GM12864 (cell line): ENCODE measurements at regions not wholly inside any gene's neighbourhood (a gene's known extent, or its start where the extent isn't known, plus 50 kb on each side); places are given as distances from the start of the nearest gene placed in this dataset.

Source experiments
- DNase-seq: peaks from one replicate; pipeline ENCODE4 v3.0.0-alpha.2; 2011; ENCODE audit warnings: low read depth
- H3K4me3 ChIP-seq: 2 replicates; pipeline ENCODE4 v1.5.1; 2011; ENCODE audit warnings: mild to moderate bottlenecking, low read depth, low read length, control low read depth
- CTCF ChIP-seq: IDR thresholded peaks from 2 replicates; pipeline ENCODE4 v1.5.1; 2011; ENCODE audit warnings: low read depth, mild to moderate bottlenecking, moderate library complexity, low read length, control low read depth, inconsistent platforms; ENCODE audit errors: missing control alignments

- no peak overlapping the region for H3K4me3 ChIP-seq
- no peak for DNase-seq
- TF ChIP-seq CTCF = no peak
Observed at GRCh38 chr11:106152013-106152412, 74.6 kb downstream of the AASDHPPT start.

GRCh38 chr11:106152824-106153223 is 75.4 kb downstream of the AASDHPPT start:
- no peak for TF ChIP-seq CTCF
- no peak for DNase-seq
- no peak overlapping the region for H3K4me3 ChIP-seq

- H3K4me3 ChIP-seq = no peak overlapping the region
- DNase-seq = no peak
- peak; percentile 38 for TF ChIP-seq CTCF
Observed at GRCh38 chr11:106156290-106156937, 79.0 kb downstream of the AASDHPPT start.

GRCh38 chr11:106158406-106158805 is 80.9 kb downstream of the AASDHPPT start:
- no peak overlapping the region for H3K4me3 ChIP-seq
- DNase-seq = no peak
- no peak for TF ChIP-seq CTCF

GRCh38 chr11:106159836-106160235 is 82.4 kb downstream of the AASDHPPT start:
- no peak for TF ChIP-seq CTCF
- no peak for DNase-seq
- no peak overlapping the region for H3K4me3 ChIP-seq

- no peak for TF ChIP-seq CTCF
- no peak overlapping the region for H3K4me3 ChIP-seq
- no peak for DNase-seq
Observed at GRCh38 chr11:106160494-106160893, 83.0 kb downstream of the AASDHPPT start.
